ENCODE measurements at regions not wholly inside any gene's neighbourhood (a gene's known extent, or its start where the extent isn't known, plus 50 kb on each side); places are given as distances from the start of the nearest gene placed in this dataset.

DNA sequence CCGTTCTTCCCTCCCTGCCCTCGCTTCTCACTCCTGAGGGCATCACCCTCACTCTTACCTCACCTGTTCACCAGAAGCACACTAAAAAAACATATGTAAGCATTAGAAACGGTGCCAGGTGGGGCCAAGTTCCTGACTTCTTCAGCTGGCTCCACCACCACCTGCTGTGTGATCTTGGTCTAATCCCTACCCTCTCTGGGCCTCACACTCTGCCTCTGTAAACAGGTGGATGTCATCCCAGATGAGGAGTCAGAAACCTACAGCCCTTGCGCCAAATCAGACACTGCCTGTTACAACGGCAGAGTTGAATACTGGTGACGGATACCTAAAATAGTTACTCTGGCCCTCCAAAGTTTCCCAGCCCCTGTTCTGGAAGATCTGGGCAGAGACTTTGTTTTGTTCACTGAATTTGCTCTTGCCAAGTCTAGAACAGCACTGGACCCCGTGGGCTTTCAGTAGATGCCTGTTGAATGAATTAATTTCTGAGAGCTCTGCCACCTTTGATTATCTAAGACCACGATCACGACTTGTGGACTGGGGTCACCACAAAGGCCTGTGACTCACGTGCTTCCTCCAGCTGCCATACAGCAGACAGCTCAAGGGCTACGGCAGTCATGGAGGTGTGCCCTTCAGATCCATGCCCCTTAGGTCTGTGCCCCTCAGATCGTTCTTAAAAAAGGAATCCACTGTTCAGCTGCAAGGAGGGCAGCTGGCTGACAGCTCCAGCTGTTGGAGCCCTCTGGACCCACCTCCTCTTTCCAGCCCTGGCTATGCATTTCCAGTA lies 71.9 kb downstream of the GSC start:
- TF ChIP-seq MAX (IDR thresholded peaks at IDR 0.05): no peak
- TF ChIP-seq, protein P1, sequence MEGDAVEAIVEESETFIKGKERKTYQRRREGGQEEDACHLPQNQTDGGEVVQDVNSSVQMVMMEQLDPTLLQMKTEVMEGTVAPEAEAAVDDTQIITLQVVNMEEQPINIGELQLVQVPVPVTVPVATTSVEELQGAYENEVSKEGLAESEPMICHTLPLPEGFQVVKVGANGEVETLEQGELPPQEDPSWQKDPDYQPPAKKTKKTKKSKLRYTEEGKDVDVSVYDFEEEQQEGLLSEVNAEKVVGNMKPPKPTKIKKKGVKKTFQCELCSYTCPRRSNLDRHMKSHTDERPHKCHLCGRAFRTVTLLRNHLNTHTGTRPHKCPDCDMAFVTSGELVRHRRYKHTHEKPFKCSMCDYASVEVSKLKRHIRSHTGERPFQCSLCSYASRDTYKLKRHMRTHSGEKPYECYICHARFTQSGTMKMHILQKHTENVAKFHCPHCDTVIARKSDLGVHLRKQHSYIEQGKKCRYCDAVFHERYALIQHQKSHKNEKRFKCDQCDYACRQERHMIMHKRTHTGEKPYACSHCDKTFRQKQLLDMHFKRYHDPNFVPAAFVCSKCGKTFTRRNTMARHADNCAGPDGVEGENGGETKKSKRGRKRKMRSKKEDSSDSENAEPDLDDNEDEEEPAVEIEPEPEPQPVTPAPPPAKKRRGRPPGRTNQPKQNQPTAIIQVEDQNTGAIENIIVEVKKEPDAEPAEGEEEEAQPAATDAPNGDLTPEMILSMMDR (IDR thresholded peaks at IDR 0.05): no peak
- TF ChIP-seq, protein P2, sequence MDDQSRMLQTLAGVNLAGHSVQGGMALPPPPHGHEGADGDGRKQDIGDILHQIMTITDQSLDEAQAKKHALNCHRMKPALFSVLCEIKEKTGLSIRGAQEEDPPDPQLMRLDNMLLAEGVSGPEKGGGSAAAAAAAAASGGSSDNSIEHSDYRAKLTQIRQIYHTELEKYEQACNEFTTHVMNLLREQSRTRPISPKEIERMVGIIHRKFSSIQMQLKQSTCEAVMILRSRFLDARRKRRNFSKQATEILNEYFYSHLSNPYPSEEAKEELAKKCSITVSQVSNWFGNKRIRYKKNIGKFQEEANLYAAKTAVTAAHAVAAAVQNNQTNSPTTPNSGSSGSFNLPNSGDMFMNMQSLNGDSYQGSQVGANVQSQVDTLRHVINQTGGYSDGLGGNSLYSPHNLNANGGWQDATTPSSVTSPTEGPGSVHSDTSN (IDR thresholded peaks at IDR 0.05): no peak
- no peak for TF ChIP-seq ESRRA (IDR thresholded peaks at IDR 0.05; ENCODE audit: borderline replicate concordance, low read length)
- no peak for TF ChIP-seq REST (IDR thresholded peaks at IDR 0.05)
- TF ChIP-seq MYC (IDR thresholded peaks at IDR 0.05; ENCODE audit: borderline replicate concordance, low read length): no peak
- TF ChIP-seq EHMT2 (IDR thresholded peaks at IDR 0.05; ENCODE audit: low read depth): no peak
